ENCODE measurements at regions not wholly inside any gene's neighbourhood (a gene's known extent, or its start where the extent isn't known, plus 50 kb on each side); places are given as distances from the start of the nearest gene placed in this dataset.
"Not testable (repeated sequence)": the region's sequence is repeated elsewhere in the genome, so short reads cannot be mapped to it uniquely, and the experiment has no call there.

- Histone ChIP-seq H3K27me3 (replicated peaks; ENCODE audit: insufficient read depth) (no peaks in the 10 kb centered on the region), H3K9me3 (no peaks in the 10 kb centered on the region), H3K36me3 (no peaks in the 10 kb centered on the region), H3K4me1 (replicated peaks) (no peaks in the 10 kb centered on the region), H3K27ac (no peak overlapping the region), H3K4me3 (no peak overlapping the region)
- TF ChIP-seq POLR2A (IDR thresholded peaks at IDR 0.05) (no peak), POLR2AphosphoS5 (IDR thresholded peaks at IDR 0.05) (no peak)
- TF ChIP-seq, protein P1, sequence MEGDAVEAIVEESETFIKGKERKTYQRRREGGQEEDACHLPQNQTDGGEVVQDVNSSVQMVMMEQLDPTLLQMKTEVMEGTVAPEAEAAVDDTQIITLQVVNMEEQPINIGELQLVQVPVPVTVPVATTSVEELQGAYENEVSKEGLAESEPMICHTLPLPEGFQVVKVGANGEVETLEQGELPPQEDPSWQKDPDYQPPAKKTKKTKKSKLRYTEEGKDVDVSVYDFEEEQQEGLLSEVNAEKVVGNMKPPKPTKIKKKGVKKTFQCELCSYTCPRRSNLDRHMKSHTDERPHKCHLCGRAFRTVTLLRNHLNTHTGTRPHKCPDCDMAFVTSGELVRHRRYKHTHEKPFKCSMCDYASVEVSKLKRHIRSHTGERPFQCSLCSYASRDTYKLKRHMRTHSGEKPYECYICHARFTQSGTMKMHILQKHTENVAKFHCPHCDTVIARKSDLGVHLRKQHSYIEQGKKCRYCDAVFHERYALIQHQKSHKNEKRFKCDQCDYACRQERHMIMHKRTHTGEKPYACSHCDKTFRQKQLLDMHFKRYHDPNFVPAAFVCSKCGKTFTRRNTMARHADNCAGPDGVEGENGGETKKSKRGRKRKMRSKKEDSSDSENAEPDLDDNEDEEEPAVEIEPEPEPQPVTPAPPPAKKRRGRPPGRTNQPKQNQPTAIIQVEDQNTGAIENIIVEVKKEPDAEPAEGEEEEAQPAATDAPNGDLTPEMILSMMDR (IDR thresholded peaks at IDR 0.05) = no peak
- no peak for DNase-seq (ENCODE audit: low spot score)
- intact Hi-C loops (cut with DNase I) = no loop called here
- WGBS = 89% methylated on average over 2 of the region's 2 CpGs
Observed at GRCh38 chr2:22185251-22185650, 1061.5 kb downstream of the TDRD15 start.

DNA sequence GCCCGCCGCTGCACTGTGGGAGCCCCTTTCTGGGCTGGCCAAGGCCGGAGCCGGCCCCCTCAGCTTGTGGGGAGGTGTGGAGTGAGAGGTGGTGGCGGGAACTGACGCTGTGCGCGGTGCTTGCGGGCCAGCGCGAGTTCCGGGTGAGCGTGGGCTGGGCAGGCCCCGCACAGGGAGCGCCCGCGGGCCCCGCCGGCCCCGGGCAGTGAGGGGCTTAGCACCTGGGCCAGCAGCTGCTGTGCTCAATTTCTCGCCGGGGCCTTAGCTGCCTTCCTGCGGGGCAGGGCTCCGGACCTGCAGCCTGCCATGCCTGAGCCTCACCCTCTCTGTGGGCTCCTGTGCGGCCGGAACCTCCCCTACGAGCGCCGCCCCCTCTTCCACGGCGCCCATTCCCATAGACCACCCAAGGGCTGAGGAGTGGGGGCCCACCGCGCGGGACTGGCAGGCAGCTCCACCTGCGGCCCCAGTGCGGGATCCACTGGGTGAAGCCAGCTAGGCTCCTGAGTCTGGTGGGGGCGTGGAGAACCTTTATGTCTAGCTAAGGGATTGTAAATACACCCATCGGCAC, 1062.6 kb downstream of the TDRD15 start:
- DNase-seq (ENCODE audit: low spot score); H3K27ac ChIP-seq; intact Hi-C loops (cut with DNase I); H3K4me3 ChIP-seq; H3K27me3 ChIP-seq (replicated peaks; ENCODE audit: insufficient read depth); H3K4me1 ChIP-seq (replicated peaks); H3K36me3 ChIP-seq; H3K9me3 ChIP-seq: not testable (repeated sequence)
- 95% methylated on average over 36 of the region's 38 CpGs for WGBS

DNA sequence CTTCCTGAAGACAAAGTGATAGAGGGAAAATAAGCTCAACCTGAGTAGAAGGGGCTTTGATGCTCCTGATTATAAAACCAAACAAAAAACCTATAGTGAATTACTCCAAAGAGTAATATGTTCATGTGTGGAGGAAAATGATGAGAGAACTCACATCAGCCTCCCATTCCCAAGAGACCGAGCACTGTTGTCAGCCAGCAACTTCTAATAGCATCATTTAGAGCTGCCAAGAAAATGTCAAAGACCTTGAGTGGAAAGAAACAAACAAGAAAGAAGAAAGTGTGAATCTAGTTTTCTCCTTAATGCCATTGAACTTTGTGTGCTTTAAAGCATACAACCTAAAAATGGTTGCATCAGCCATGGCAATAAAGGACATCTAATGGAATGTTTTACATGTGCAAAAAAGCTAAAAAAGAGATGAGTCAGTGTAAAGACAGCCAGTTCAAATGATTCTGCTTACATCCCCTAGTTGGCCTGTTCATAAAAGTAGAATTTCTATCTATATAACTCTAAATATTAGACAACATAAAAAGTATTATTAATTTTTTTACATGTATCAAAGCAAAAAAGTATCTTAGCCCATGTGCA, 1066.2 kb downstream of the TDRD15 start:
- no peak for DNase-seq (ENCODE audit: low spot score)
- Histone ChIP-seq H3K27ac (no peak overlapping the region), H3K9me3 (no peaks in the 10 kb centered on the region), H3K4me3 (no peak overlapping the region), H3K4me1 (replicated peaks) (no peaks in the 10 kb centered on the region), H3K36me3 (no peaks in the 10 kb centered on the region), H3K27me3 (replicated peaks; ENCODE audit: insufficient read depth) (no peaks in the 10 kb centered on the region)
- WGBS = 91% methylated on average over 1 of the region's 1 CpG
- TF ChIP-seq, protein P1 (IDR thresholded peaks at IDR 0.05) = no peak
- TF ChIP-seq POLR2AphosphoS5 (IDR thresholded peaks at IDR 0.05) (no peak), POLR2A (IDR thresholded peaks at IDR 0.05) (no peak)
- intact Hi-C loops (cut with DNase I) = no loop called here

DNA sequence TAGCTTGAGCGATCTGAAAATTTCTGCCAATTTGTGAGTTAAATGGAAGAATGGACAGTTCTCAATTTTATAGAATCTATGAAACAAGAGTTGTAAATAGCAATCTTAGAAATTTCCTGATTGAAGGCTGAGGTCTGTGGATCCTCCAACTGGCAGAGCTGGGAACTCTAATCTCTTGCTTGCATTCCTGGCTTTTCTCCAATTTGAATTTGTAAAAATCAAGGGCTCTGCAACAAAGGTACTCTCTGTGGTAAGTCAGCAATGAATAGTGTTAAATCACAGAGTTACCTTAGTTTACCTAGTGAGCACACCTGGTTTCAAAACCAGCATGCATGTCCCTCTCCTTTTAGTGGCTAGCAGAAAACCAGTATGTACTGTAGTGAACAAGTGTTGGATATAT, 1070.5 kb downstream of the TDRD15 start:
- H3K9me3 ChIP-seq = no peaks in the 10 kb centered on the region
- 76% methylated on average over 1 of the region's 1 CpG for WGBS
- no peaks in the 10 kb centered on the region for H3K27me3 ChIP-seq (replicated peaks; ENCODE audit: insufficient read depth)
- no peaks in the 10 kb centered on the region for H3K4me1 ChIP-seq (replicated peaks)
- no peak for DNase-seq (ENCODE audit: low spot score)
- H3K4me3 ChIP-seq = no peak overlapping the region
- no peaks in the 10 kb centered on the region for H3K36me3 ChIP-seq
- H3K27ac ChIP-seq = no peak overlapping the region
- intact Hi-C loops (cut with DNase I) = no loop called here
- TF ChIP-seq, protein P1 (IDR thresholded peaks at IDR 0.05) = no peak
- no peak for TF ChIP-seq POLR2A (IDR thresholded peaks at IDR 0.05)
- no peak for TF ChIP-seq POLR2AphosphoS5 (IDR thresholded peaks at IDR 0.05)

- DNase-seq (ENCODE audit: low spot score) = no peak
- 77% methylated on average over 2 of the region's 2 CpGs for WGBS
- no peaks in the 10 kb centered on the region for H3K36me3 ChIP-seq
- H3K4me1 ChIP-seq (replicated peaks) = no peaks in the 10 kb centered on the region
- intact Hi-C loops (cut with DNase I) = no loop called here
- H3K27me3 ChIP-seq (replicated peaks; ENCODE audit: insufficient read depth) = no peaks in the 10 kb centered on the region
- no peaks in the 10 kb centered on the region for H3K9me3 ChIP-seq
- no peak overlapping the region for H3K27ac ChIP-seq
- TF ChIP-seq POLR2AphosphoS5 (IDR thresholded peaks at IDR 0.05) (no peak), POLR2A (IDR thresholded peaks at IDR 0.05) (no peak)
- TF ChIP-seq, protein P1 (IDR thresholded peaks at IDR 0.05) = no peak
- no peak overlapping the region for H3K4me3 ChIP-seq
Observed at GRCh38 chr2:22196806-22197205, 1073.0 kb downstream of the TDRD15 start.
